GM12865 (cell line): ENCODE measurements at regions not wholly inside any gene's neighbourhood (a gene's known extent, or its start where the extent isn't known, plus 50 kb on each side); places are given as distances from the start of the nearest gene placed in this dataset.

Source experiments
- DNase-seq: peaks from one replicate; pipeline ENCODE4 v3.0.0; 2010; ENCODE audit warnings: low read depth
- H3K4me3 ChIP-seq: 2 replicates; pipeline ENCODE4 v1.5.1; 2011; ENCODE audit warnings: mild to moderate bottlenecking, low read depth, low read length, control low read depth
- TF ChIP-seq, protein P1 (sequence below): IDR thresholded peaks from 2 replicates; pipeline ENCODE4 v1.5.1; 2011; ENCODE audit warnings: low read length, control low read depth, low read depth, inconsistent platforms; ENCODE audit not compliant: insufficient read depth; ENCODE audit errors: missing control alignments

- no peak overlapping the region for H3K4me3 ChIP-seq
- DNase-seq: no peak
- TF ChIP-seq, protein P1, sequence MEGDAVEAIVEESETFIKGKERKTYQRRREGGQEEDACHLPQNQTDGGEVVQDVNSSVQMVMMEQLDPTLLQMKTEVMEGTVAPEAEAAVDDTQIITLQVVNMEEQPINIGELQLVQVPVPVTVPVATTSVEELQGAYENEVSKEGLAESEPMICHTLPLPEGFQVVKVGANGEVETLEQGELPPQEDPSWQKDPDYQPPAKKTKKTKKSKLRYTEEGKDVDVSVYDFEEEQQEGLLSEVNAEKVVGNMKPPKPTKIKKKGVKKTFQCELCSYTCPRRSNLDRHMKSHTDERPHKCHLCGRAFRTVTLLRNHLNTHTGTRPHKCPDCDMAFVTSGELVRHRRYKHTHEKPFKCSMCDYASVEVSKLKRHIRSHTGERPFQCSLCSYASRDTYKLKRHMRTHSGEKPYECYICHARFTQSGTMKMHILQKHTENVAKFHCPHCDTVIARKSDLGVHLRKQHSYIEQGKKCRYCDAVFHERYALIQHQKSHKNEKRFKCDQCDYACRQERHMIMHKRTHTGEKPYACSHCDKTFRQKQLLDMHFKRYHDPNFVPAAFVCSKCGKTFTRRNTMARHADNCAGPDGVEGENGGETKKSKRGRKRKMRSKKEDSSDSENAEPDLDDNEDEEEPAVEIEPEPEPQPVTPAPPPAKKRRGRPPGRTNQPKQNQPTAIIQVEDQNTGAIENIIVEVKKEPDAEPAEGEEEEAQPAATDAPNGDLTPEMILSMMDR: no peak
Measured at GRCh38 chr2:15713475-15713874, 121.8 kb downstream of the DDX1 start.

GRCh38 chr2:15714002-15714401 is 122.3 kb downstream of the DDX1 start:
- DNase-seq: no peak
- no peak overlapping the region for H3K4me3 ChIP-seq

DNA sequence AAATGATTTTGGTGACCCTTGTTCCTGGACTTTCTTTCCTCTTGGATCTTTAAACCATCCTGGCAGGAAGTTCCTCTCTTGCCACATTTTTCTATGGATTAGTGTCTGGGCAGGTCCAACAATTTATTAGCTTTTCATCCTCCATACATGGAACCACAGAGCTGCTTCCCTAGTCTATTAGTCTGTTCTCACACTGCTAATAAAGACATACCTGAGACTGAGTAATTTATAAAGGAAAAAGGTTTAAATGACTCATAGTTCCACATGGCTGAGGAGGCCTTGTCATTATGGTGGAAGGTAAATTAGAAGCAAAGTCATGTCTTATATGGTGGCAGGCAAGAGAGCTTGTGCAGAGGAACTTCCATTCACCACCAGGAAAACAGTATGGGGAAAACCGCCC is 122.9 kb downstream of the DDX1 start:
- no peak overlapping the region for H3K4me3 ChIP-seq
- TF ChIP-seq, protein P1: no peak
- no peak for DNase-seq

More at GRCh38 chr2:15714002-15714401, 122.3 kb downstream of the DDX1 start:
- TF ChIP-seq, protein P1: no peak

GRCh38 chr2:15715596-15715995 is 123.9 kb downstream of the DDX1 start:
- no peak overlapping the region for H3K4me3 ChIP-seq
- TF ChIP-seq, protein P1: no peak
- DNase-seq: no peak

GRCh38 chr2:15718103-15718943 is 126.7 kb downstream of the DDX1 start:
- no peak overlapping the region for H3K4me3 ChIP-seq
- no peak for DNase-seq
- TF ChIP-seq, protein P1: no peak

- no peak for DNase-seq
- TF ChIP-seq, protein P1: no peak
- H3K4me3 ChIP-seq: no peak overlapping the region
Measured at GRCh38 chr2:15718944-15719323, 127.3 kb downstream of the DDX1 start.
